Rectal smooth muscle tissue (tissue), 1 donor: ENCODE measurements at regions not wholly inside any gene's neighbourhood (a gene's known extent, or its start where the extent isn't known, plus 50 kb on each side); places are given as distances from the start of the nearest gene placed in this dataset.

Source experiments
- H3K27ac ChIP-seq: one replicate; pipeline ENCODE4 v1.7.0; 2013; ENCODE audit warnings: low read depth, low read length, inconsistent platforms
- H3K27me3 ChIP-seq: one replicate; pipeline ENCODE4 v1.7.0; 2013; ENCODE audit warnings: low read length; ENCODE audit not compliant: control insufficient read depth, insufficient read depth
- H3K36me3 ChIP-seq: one replicate; pipeline ENCODE4 v1.7.0; 2013; ENCODE audit warnings: low read length; ENCODE audit not compliant: control insufficient read depth, insufficient read depth
- H3K4me1 ChIP-seq: one replicate; pipeline ENCODE4 v1.7.0; 2013; ENCODE audit warnings: low read length; ENCODE audit not compliant: control insufficient read depth, insufficient read depth
- H3K4me3 ChIP-seq: one replicate; pipeline ENCODE4 v1.7.0; 2013; ENCODE audit warnings: low read length
- H3K9ac ChIP-seq: one replicate; pipeline ENCODE4 v1.7.0; 2013; ENCODE audit warnings: low read length

GRCh38 chr5:158644301-158644700, 455.4 kb downstream of the EBF1 start:
- Histone ChIP-seq H3K4me1 (no peaks in the 10 kb centered on the region), H3K27me3 (no peaks in the 10 kb centered on the region), H3K27ac (no peak overlapping the region), H3K36me3 (no peaks in the 10 kb centered on the region), H3K9ac (no peak overlapping the region), H3K4me3 (no peak overlapping the region)

- no peak overlapping the region for H3K4me3 ChIP-seq
- no peak overlapping the region for H3K9ac ChIP-seq
- no peaks in the 10 kb centered on the region for H3K36me3 ChIP-seq
- H3K27ac ChIP-seq = no peak overlapping the region
- H3K27me3 ChIP-seq = no peaks in the 10 kb centered on the region
- no peaks in the 10 kb centered on the region for H3K4me1 ChIP-seq
These were observed 455.9 kb downstream of the EBF1 start for GRCh38 chr5:158643840-158644239.

GRCh38 chr5:158642879-158643278, 456.8 kb downstream of the EBF1 start:
- Histone ChIP-seq H3K36me3 (no peaks in the 10 kb centered on the region), H3K27me3 (no peaks in the 10 kb centered on the region), H3K4me3 (no peak overlapping the region), H3K9ac (no peak overlapping the region), H3K4me1 (no peaks in the 10 kb centered on the region), H3K27ac (no peak overlapping the region)

GRCh38 chr5:158641016-158641415, 458.7 kb downstream of the EBF1 start:
- no peak overlapping the region for H3K27ac ChIP-seq
- H3K27me3 ChIP-seq = no peaks in the 10 kb centered on the region
- H3K4me3 ChIP-seq = no peak overlapping the region
- H3K9ac ChIP-seq = no peak overlapping the region
- no peaks in the 10 kb centered on the region for H3K4me1 ChIP-seq
- no peaks in the 10 kb centered on the region for H3K36me3 ChIP-seq

GRCh38 chr5:158640593-158640980, 459.1 kb downstream of the EBF1 start:
- Histone ChIP-seq H3K27me3 (no peaks in the 10 kb centered on the region), H3K4me3 (no peak overlapping the region), H3K4me1 (no peaks in the 10 kb centered on the region), H3K9ac (no peak overlapping the region), H3K27ac (no peak overlapping the region), H3K36me3 (no peaks in the 10 kb centered on the region)

- H3K27me3 ChIP-seq = no peaks in the 10 kb centered on the region
- no peak overlapping the region for H3K27ac ChIP-seq
- H3K4me3 ChIP-seq = no peak overlapping the region
- H3K36me3 ChIP-seq = no peaks in the 10 kb centered on the region
- H3K9ac ChIP-seq = no peak overlapping the region
- H3K4me1 ChIP-seq = no peaks in the 10 kb centered on the region
These were observed 459.7 kb downstream of the EBF1 start for GRCh38 chr5:158639881-158640592.

GRCh38 chr5:158638396-158638795, 461.3 kb downstream of the EBF1 start:
- H3K27me3 ChIP-seq = no peaks in the 10 kb centered on the region
- no peak overlapping the region for H3K9ac ChIP-seq
- H3K36me3 ChIP-seq = no peaks in the 10 kb centered on the region
- H3K4me3 ChIP-seq = no peak overlapping the region
- no peak overlapping the region for H3K27ac ChIP-seq
- no peaks in the 10 kb centered on the region for H3K4me1 ChIP-seq

- Histone ChIP-seq H3K4me1 (no peaks in the 10 kb centered on the region), H3K27ac (no peak overlapping the region), H3K27me3 (no peaks in the 10 kb centered on the region), H3K9ac (no peak overlapping the region), H3K4me3 (no peak overlapping the region), H3K36me3 (no peaks in the 10 kb centered on the region)
These were observed 462.7 kb downstream of the EBF1 start for GRCh38 chr5:158637039-158637438.

- H3K4me3 ChIP-seq = no peak overlapping the region
- no peaks in the 10 kb centered on the region for H3K4me1 ChIP-seq
- H3K27me3 ChIP-seq = no peaks in the 10 kb centered on the region
- H3K27ac ChIP-seq = no peak overlapping the region
- no peak overlapping the region for H3K9ac ChIP-seq
- H3K36me3 ChIP-seq = no peaks in the 10 kb centered on the region
These were observed 464.2 kb downstream of the EBF1 start for GRCh38 chr5:158635565-158635964.

- Histone ChIP-seq H3K36me3 (no peaks in the 10 kb centered on the region), H3K9ac (no peak overlapping the region), H3K4me1 (no peaks in the 10 kb centered on the region), H3K27ac (no peak overlapping the region), H3K27me3 (no peaks in the 10 kb centered on the region), H3K4me3 (no peak overlapping the region)
These were observed 465.0 kb downstream of the EBF1 start for GRCh38 chr5:158634714-158635113.

GRCh38 chr5:158629591-158630312, 470.0 kb downstream of the EBF1 start:
- Histone ChIP-seq H3K27me3 (no peaks in the 10 kb centered on the region), H3K9ac (no peak overlapping the region), H3K4me1 (no peaks in the 10 kb centered on the region), H3K4me3 (no peak overlapping the region), H3K27ac (no peak overlapping the region), H3K36me3 (no peaks in the 10 kb centered on the region)

- no peaks in the 10 kb centered on the region for H3K36me3 ChIP-seq
- no peaks in the 10 kb centered on the region for H3K4me1 ChIP-seq
These were observed 473.0 kb downstream of the EBF1 start for GRCh38 chr5:158626718-158627117.

GRCh38 chr5:158623971-158624370, 475.7 kb downstream of the EBF1 start:
- Histone ChIP-seq H3K4me3 (no peak overlapping the region), H3K27ac (no peak overlapping the region), H3K9ac (no peak overlapping the region), H3K36me3 (no peaks in the 10 kb centered on the region), H3K27me3 (no peaks in the 10 kb centered on the region), H3K4me1 (no peaks in the 10 kb centered on the region)

More at GRCh38 chr5:158626718-158627117, 473.0 kb downstream of the EBF1 start:
- H3K27ac ChIP-seq = no peak overlapping the region
- H3K4me3 ChIP-seq = no peak overlapping the region
- H3K9ac ChIP-seq = no peak overlapping the region
- no peaks in the 10 kb centered on the region for H3K27me3 ChIP-seq
